Karpas-422 (cell line): ENCODE measurements at regions not wholly inside any gene's neighbourhood (a gene's known extent, or its start where the extent isn't known, plus 50 kb on each side); places are given as distances from the start of the nearest gene placed in this dataset.

Experiments used
- DNase-seq: peaks from one replicate; pipeline ENCODE4 v3.0.0-alpha.2; 2015
- H2AFZ ChIP-seq: fragments of 200-600 bp; sonication (generic); 2 replicates; pipeline ENCODE4 v1.6.1; 2014; ENCODE audit warnings: antibody characterized with exemption, low read length, mixed read lengths
- H3K27ac ChIP-seq: fragments of 200-600 bp; sonication (generic); 2 replicates; pipeline ENCODE4 v1.5.1; 2014; ENCODE audit warnings: mild to moderate bottlenecking, low read length, moderate library complexity
- H3K27me3 ChIP-seq: fragments of 200-600 bp; sonication (generic); 2 replicates; pipeline ENCODE4 v1.6.1; 2014; ENCODE audit warnings: low read length, mixed read lengths
- H3K36me3 ChIP-seq: fragments of 200-600 bp; sonication (generic); 2 replicates; pipeline ENCODE4 v1.6.1; 2014; ENCODE audit warnings: low read length, mixed read lengths; ENCODE audit not compliant: insufficient read depth
- H3K4me1 ChIP-seq: fragments of 200-600 bp; sonication (generic); 2 replicates; pipeline ENCODE4 v1.6.1; 2014; ENCODE audit warnings: mild to moderate bottlenecking, low read length, mixed read lengths
- H3K4me2 ChIP-seq: fragments of 200-600 bp; sonication (generic); 2 replicates; pipeline ENCODE4 v1.6.1; 2014; ENCODE audit warnings: low read length, low read depth, mild to moderate bottlenecking; ENCODE audit not compliant: poor library complexity, severe bottlenecking
- H3K4me3 ChIP-seq: fragments of 200-600 bp; sonication (generic); 2 replicates; pipeline ENCODE4 v1.5.1; 2014; ENCODE audit warnings: mild to moderate bottlenecking, antibody characterized with exemption, low read length, mixed read lengths
- H3K79me2 ChIP-seq: fragments of 200-600 bp; sonication (generic); 2 replicates; pipeline ENCODE4 v1.6.1; 2014; ENCODE audit warnings: mild to moderate bottlenecking, low read length, mixed read lengths
- H3K9ac ChIP-seq: fragments of 200-600 bp; sonication (generic); 2 replicates; pipeline ENCODE4 v1.6.0; 2014; ENCODE audit warnings: low read length
- H3K9me2 ChIP-seq: fragments of 200-600 bp; sonication (generic), shearing (Covaris generic); replicated peaks from 2 replicates; pipeline ENCODE4 v1.6.0; 2014; ENCODE audit warnings: mild to moderate bottlenecking, low read length, moderate library complexity; ENCODE audit not compliant: insufficient read depth
- H3K9me3 ChIP-seq: fragments of 300-700, 200-600 bp; sonication (generic); 2 replicates; pipeline ENCODE4 v1.6.1; 2014; ENCODE audit warnings: low read length, mixed read lengths
- H4K20me1 ChIP-seq: fragments of 200-600 bp; sonication (generic); 2 replicates; pipeline ENCODE4 v1.6.1; 2014; ENCODE audit warnings: mild to moderate bottlenecking, antibody characterized with exemption, low read length, low read depth; ENCODE audit not compliant: insufficient read depth

GRCh38 chr4:17218786-17219185 lies 293.1 kb downstream of the QDPR start:
- Histone ChIP-seq H3K4me1 (no peaks in the 10 kb centered on the region), H3K9me2 (no peaks in the 10 kb centered on the region), H3K4me2 (no peak overlapping the region), H3K79me2 (no peaks in the 10 kb centered on the region), H2AFZ (no peak overlapping the region), H3K27ac (no peak overlapping the region), H3K27me3 (no peaks in the 10 kb centered on the region), H4K20me1 (no peaks in the 10 kb centered on the region), H3K9ac (no peak overlapping the region), H3K36me3 (no peaks in the 10 kb centered on the region), H3K9me3 (no peaks in the 10 kb centered on the region), H3K4me3 (no peak overlapping the region)
- no peak for DNase-seq

DNA sequence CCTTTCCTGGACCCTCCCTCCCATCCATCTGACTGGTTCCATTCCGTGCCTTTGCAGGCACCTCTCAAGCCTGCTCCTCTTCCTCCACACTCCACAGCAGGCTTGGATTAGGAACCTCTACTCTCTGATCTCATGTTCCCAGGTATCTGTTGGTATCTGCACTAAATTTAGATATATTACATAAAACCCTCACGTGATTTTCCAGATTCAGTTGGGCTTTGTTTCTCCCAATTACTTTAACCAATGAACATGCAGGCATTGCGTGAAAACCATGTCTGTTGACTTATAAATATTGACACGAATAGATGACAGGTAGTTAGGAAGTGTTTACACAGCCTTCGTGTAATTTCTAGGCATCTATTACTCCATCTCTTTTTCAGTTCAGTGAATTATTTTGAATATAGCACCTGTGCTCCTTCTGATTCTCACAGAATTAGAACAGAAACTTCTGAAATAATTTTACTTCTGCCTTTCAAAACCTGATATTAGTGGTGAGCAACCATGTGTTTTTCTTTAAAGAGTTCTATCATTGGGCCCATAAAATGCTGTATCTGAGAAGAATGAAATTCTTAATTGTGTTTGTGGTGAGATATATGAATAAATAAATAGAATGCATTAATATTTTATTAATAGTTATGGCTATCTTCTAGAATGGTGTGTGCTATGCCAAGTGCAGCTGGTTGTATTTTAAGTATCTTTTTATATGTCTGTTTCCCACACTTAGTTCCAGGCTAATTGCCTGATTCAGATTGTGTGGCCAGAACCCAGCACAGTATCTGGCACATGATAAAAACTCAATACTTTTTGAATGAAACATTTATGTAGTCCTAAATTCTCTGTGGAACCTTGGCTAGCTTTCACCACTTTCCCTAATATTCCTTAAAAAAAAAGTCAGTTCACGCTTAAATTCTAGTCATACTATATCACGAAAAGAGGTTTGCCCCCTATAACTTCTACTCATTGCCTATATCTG lies 304.8 kb downstream of the QDPR start:
- Histone ChIP-seq H3K79me2 (no peaks in the 10 kb centered on the region), H3K36me3 (no peaks in the 10 kb centered on the region), H3K27me3 (no peaks in the 10 kb centered on the region), H3K4me2 (no peak overlapping the region), H3K4me1 (peaks cover 8% of the 10 kb centered on the region; the same call in 1 of the 2 replicates), H3K27ac (no peak overlapping the region), H2AFZ (no peak overlapping the region), H3K9ac (no peak overlapping the region), H3K4me3 (no peak overlapping the region), H3K9me3 (no peaks in the 10 kb centered on the region), H3K9me2 (no peaks in the 10 kb centered on the region), H4K20me1 (no peaks in the 10 kb centered on the region)
- DNase-seq: no peak

DNA sequence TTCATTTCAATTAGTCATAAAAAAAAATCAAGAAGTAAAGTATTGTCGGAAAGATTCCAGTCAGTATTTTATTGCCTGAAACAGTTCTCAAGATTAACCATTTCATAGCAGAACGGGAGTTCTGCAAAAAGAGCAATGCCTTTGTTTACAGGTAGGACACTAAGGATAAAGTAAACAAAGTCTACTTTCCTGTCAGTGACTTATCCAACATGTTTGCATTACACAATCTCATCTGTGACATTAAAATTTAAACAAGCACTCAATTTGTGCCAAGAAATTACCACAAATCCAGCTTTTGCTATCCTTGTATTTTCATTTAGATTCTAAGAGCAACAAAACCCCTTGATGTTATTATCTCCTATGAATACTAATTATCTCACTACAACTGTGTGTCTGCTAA lies 306.5 kb upstream of the LDB2 start:
- H3K27me3 ChIP-seq: no peaks in the 10 kb centered on the region
- H2AFZ ChIP-seq: no peak overlapping the region
- no peak overlapping the region for H3K9ac ChIP-seq
- H3K4me2 ChIP-seq: no peak overlapping the region
- no peaks in the 10 kb centered on the region for H3K36me3 ChIP-seq
- H3K9me3 ChIP-seq: no peaks in the 10 kb centered on the region
- no peak overlapping the region for H3K27ac ChIP-seq
- H3K4me3 ChIP-seq: no peak overlapping the region
- no peaks in the 10 kb centered on the region for H4K20me1 ChIP-seq
- DNase-seq: no peak
- no peaks in the 10 kb centered on the region for H3K79me2 ChIP-seq
- no peaks in the 10 kb centered on the region for H3K9me2 ChIP-seq
- H3K4me1 ChIP-seq: peaks cover 8% of the 10 kb centered on the region; the same call in 1 of the 2 replicates

- H3K9me2 ChIP-seq: no peaks in the 10 kb centered on the region
- H3K9ac ChIP-seq: no peak overlapping the region
- H3K36me3 ChIP-seq: no peaks in the 10 kb centered on the region
- no peak overlapping the region for H2AFZ ChIP-seq
- H4K20me1 ChIP-seq: no peaks in the 10 kb centered on the region
- H3K79me2 ChIP-seq: no peaks in the 10 kb centered on the region
- H3K4me2 ChIP-seq: no peak overlapping the region
- no peak overlapping the region for H3K4me3 ChIP-seq
- H3K27ac ChIP-seq: no peak overlapping the region
- H3K9me3 ChIP-seq: no peaks in the 10 kb centered on the region
- H3K4me1 ChIP-seq: peaks cover 8% of the 10 kb centered on the region; the same call in 1 of the 2 replicates
- DNase-seq: no peak
- H3K27me3 ChIP-seq: no peaks in the 10 kb centered on the region
These were observed 305.4 kb upstream of the LDB2 start for GRCh38 chr4:17203797-17204196.

GRCh38 chr4:17197070-17197469 lies 298.6 kb upstream of the LDB2 start:
- Histone ChIP-seq H4K20me1 (no peaks in the 10 kb centered on the region), H2AFZ (no peak overlapping the region), H3K4me3 (no peak overlapping the region), H3K79me2 (no peaks in the 10 kb centered on the region), H3K9ac (no peak overlapping the region), H3K9me2 (no peaks in the 10 kb centered on the region), H3K4me1 (no peaks in the 10 kb centered on the region), H3K36me3 (no peaks in the 10 kb centered on the region), H3K27me3 (no peaks in the 10 kb centered on the region), H3K9me3 (no peaks in the 10 kb centered on the region), H3K27ac (no peak overlapping the region), H3K4me2 (no peak overlapping the region)
- DNase-seq: no peak

DNA sequence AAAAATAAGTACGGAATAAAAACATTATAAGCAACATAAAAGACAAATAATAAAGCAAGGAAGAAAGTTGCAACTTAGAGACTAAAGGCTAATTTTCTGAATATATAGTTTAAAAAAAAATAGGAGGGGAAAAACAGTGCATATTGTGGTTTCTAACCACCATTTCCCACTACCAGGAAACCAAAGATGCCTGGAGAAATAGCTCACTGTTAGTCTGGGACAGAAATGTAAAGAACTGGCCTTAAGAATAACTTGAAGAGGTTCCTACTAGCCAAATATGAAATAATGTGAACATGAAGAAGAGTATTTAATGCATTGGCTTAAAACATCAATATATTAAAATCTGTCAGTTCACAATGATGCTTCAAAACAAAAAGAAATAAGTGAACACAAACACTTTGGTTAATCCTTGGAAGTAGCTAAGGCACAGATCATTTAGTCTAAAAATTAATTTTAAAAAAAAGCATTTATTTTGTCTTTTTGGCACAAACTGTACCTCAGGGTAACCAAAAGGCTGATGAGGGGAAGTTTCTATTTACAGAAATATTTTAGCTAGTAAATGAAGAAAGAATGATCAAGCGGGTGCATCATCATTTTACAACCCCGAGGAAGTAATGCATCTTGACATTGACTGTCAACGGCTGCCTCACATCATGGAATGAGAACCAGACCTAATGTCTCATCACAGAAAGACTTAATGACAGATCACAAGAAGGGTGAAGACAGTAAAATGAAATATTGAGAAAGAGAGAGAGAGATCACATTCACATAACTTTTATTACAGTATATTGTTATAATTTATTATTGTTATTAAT lies 297.2 kb upstream of the LDB2 start:
- Histone ChIP-seq H3K9me2 (no peaks in the 10 kb centered on the region), H3K27ac (no peak overlapping the region), H3K36me3 (no peaks in the 10 kb centered on the region), H3K4me3 (no peak overlapping the region), H3K79me2 (no peaks in the 10 kb centered on the region), H3K9ac (no peak overlapping the region), H2AFZ (no peak overlapping the region), H3K4me1 (no peaks in the 10 kb centered on the region), H3K27me3 (no peaks in the 10 kb centered on the region), H3K9me3 (no peaks in the 10 kb centered on the region), H4K20me1 (no peaks in the 10 kb centered on the region), H3K4me2 (no peak overlapping the region)
- no peak for DNase-seq

DNA sequence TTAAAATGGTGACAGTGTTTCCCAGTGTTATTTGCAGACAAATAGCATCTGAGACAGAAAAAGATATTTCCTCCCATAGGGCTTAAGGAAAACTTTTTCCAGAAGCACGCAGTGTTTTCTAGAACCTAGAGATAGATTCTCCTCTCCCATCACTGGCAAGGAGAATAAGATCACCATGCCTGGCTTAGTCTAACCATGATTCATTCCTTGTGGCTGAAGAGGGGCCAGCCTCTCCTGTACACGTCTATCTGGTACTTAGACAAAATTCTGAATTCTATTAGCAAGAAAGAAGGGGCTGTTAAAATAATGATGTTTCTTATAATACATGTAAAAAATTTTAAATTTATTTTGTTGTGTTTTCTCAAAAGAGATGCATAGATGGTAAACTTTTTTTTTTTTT lies 296.1 kb upstream of the LDB2 start:
- Histone ChIP-seq H3K27ac (no peak overlapping the region), H3K9me2 (no peaks in the 10 kb centered on the region), H3K79me2 (no peaks in the 10 kb centered on the region), H3K4me2 (no peak overlapping the region), H3K27me3 (no peaks in the 10 kb centered on the region), H3K4me3 (no peak overlapping the region), H3K9ac (no peak overlapping the region), H3K9me3 (no peaks in the 10 kb centered on the region), H2AFZ (no peak overlapping the region), H3K4me1 (no peaks in the 10 kb centered on the region), H3K36me3 (no peaks in the 10 kb centered on the region), H4K20me1 (no peaks in the 10 kb centered on the region)
- DNase-seq: no peak

GRCh38 chr4:17189759-17190158 lies 291.3 kb upstream of the LDB2 start:
- Histone ChIP-seq H3K9me3 (no peaks in the 10 kb centered on the region), H3K36me3 (no peaks in the 10 kb centered on the region), H3K4me1 (no peaks in the 10 kb centered on the region), H3K27ac (no peak overlapping the region), H4K20me1 (no peaks in the 10 kb centered on the region), H3K9ac (no peak overlapping the region), H2AFZ (no peak overlapping the region), H3K27me3 (no peaks in the 10 kb centered on the region), H3K4me3 (no peak overlapping the region), H3K79me2 (no peaks in the 10 kb centered on the region), H3K4me2 (no peak overlapping the region), H3K9me2 (no peaks in the 10 kb centered on the region)
- DNase-seq: no peak
